Esophagus squamous epithelium (tissue), 5 donors: ENCODE measurements at regions not wholly inside any gene's neighbourhood (a gene's known extent, or its start where the extent isn't known, plus 50 kb on each side); places are given as distances from the start of the nearest gene placed in this dataset.

Experiments used
- DNase-seq: peaks from one replicate; lab custom pipeline; 2025; lab: John Stamatoyannopoulos, UW
- H3K27ac ChIP-seq, 4 donors: fragments of 200-600 bp; sonication (generic); one replicate each; pipeline ENCODE4 v1.5.1; 2016 to 2019; ENCODE audit warnings: mild to moderate bottlenecking in 1 of 4
- H3K27me3 ChIP-seq, 4 donors: fragments of 200-600 bp; sonication (generic); 1 replicate in 3 of 4; 2 replicates in 1 of 4; pipeline versions ENCODE4 v1.5.1 to v1.6.0; 2017 to 2021; ENCODE audit warnings: antibody characterized with exemption in 1 of 4
- H3K36me3 ChIP-seq, 3 donors: fragments of 200-600 bp; sonication (generic); one replicate each; pipeline ENCODE4 v1.5.1; 2016 to 2019
- H3K4me1 ChIP-seq, 3 donors: fragments of 200-600 bp; sonication (generic); one replicate each; pipeline ENCODE4 v1.5.1; 2017 to 2019
- H3K4me3 ChIP-seq, 4 donors: fragments of 200-600 bp; sonication (generic); 1 replicate in 3 of 4; 2 replicates in 1 of 4; pipeline ENCODE4 v1.5.1; 2016 to 2019; ENCODE audit warnings: mild to moderate bottlenecking in 2 of 4, moderate library complexity in 1 of 4
- H3K9me3 ChIP-seq, 3 donors: fragments of 200-600 bp; sonication (generic); one replicate each; pipeline ENCODE4 v1.5.1; 2016 to 2019
- POLR2A ChIP-seq, 4 donors: fragments of 450-650 bp; IDR thresholded peaks; one replicate each; pipeline ENCODE4 v1.6.1; 2017; ENCODE audit warnings: antibody characterized with exemption in 4 of 4, mild to moderate bottlenecking in 4 of 4, moderate library complexity in 3 of 4
- WGBS, 2 donors: methylation state at CpG; one replicate each; pipeline ENCODE4 v1.1.5; 2018; 5-methylcytosine and 5-hydroxymethylcytosine counted together
- intact Hi-C: fragments of 100-400 bp; cut with DNase I; formaldehyde crosslinking; loops from one replicate; pipeline ENCODE4 v1.15.0; 2022
- TF ChIP-seq, protein P1 (sequence below), 6 experiments: fragments of 450-650 bp in 4 of 6; fragments of 200-600 bp in 2 of 6; sonication (generic) in 2 of 6; IDR thresholded peaks; one replicate each; pipeline ENCODE4 v1.5.1; 2016 to 2019; ENCODE audit warnings: antibody characterized with exemption in 6 of 6, mild to moderate bottlenecking in 4 of 6, moderate library complexity in 4 of 6
- donor health status: DM: yes; HTN: yes; CAD: no.

GRCh38 chr2:211049321-211050018 is 493.1 kb downstream of the CPS1 start:
- Histone ChIP-seq H3K9me3 (no peaks in the 10 kb centered on the region), H3K27ac (no peak overlapping the region), H3K4me1 (no peaks in the 10 kb centered on the region), H3K27me3 (no peaks in the 10 kb centered on the region), H3K4me3 (no peak overlapping the region), H3K36me3 (no peaks in the 10 kb centered on the region)
- WGBS, 2 donors = 75 to 83% methylated on average over 4 of the region's 4 CpGs
- DNase-seq = no peak
- intact Hi-C loops = no loop called here
- no peak for TF ChIP-seq POLR2A (IDR thresholded peaks at IDR 0.05)
- TF ChIP-seq, protein P1, sequence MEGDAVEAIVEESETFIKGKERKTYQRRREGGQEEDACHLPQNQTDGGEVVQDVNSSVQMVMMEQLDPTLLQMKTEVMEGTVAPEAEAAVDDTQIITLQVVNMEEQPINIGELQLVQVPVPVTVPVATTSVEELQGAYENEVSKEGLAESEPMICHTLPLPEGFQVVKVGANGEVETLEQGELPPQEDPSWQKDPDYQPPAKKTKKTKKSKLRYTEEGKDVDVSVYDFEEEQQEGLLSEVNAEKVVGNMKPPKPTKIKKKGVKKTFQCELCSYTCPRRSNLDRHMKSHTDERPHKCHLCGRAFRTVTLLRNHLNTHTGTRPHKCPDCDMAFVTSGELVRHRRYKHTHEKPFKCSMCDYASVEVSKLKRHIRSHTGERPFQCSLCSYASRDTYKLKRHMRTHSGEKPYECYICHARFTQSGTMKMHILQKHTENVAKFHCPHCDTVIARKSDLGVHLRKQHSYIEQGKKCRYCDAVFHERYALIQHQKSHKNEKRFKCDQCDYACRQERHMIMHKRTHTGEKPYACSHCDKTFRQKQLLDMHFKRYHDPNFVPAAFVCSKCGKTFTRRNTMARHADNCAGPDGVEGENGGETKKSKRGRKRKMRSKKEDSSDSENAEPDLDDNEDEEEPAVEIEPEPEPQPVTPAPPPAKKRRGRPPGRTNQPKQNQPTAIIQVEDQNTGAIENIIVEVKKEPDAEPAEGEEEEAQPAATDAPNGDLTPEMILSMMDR (IDR thresholded peaks at IDR 0.05) = no peak

DNA sequence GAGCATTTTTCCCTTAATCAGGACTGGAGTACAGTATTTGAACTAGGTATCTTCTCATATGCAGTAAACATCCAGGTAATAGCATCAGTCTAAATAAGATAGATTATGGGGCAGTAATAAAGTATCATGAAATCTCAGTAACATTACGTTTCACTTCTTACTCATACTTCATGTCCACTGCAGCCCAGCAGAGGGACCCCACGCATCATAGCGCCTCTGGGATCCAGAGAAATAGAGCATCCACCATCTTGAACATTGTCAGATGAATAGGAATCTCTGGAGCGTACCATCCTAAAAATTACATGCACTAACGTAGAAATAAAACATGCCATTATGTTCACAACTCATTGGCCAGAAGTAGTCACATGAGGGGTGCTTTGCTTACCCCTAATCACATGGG is 499.0 kb downstream of the CPS1 start:
- Histone ChIP-seq H3K4me1 (no peaks in the 10 kb centered on the region), H3K4me3 (no peak overlapping the region), H3K27me3 (no peaks in the 10 kb centered on the region), H3K9me3 (no peaks in the 10 kb centered on the region), H3K36me3 (no peaks in the 10 kb centered on the region), H3K27ac (no peak overlapping the region)
- WGBS, 2 donors = 61 to 62% methylated on average over 5 of the region's 5 CpGs
- intact Hi-C loops = no loop called here
- TF ChIP-seq POLR2A (IDR thresholded peaks at IDR 0.05) = no peak
- TF ChIP-seq, protein P1 (IDR thresholded peaks at IDR 0.05) = no peak
- no peak for DNase-seq

DNA sequence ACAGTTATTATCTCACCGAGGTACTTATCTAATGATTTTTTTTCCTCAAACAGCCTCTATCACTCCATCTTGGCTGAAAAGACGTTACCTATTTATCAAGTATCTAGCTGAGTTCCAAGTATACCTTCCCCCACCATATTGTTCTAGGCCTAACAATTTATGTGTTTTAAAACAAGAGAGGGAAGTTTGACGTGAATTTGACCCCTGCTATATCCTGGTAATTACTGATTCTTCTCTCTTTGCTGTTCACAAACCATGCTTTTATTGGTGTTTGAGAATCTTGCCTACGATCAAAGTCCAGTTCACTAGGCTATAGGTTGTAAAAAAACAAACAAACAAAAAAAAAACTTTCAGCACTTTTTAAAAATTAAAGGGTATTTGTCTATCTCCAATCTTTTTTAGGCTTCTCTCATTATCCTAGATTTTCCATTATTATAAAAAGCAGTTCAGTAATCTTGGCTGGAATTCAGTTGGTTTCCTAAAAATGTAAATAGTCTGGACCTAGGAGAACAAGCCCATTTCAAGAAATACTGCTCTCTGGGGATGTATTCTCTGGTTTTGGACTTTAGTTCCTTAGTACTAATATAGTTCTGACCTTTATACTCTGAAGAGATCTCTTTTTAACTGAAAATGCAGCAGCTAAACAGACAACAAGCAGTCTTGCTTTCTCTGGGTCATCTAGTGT is 505.4 kb downstream of the CPS1 start:
- TF ChIP-seq, protein P1 (IDR thresholded peaks at IDR 0.05) = no peak
- no peak for TF ChIP-seq POLR2A (IDR thresholded peaks at IDR 0.05)
- Histone ChIP-seq H3K9me3 (no peaks in the 10 kb centered on the region), H3K27me3 (no peaks in the 10 kb centered on the region), H3K4me3 (no peak overlapping the region), H3K36me3 (no peaks in the 10 kb centered on the region), H3K4me1 (no peaks in the 10 kb centered on the region), H3K27ac (no peak overlapping the region)
- DNase-seq = no peak
- WGBS, 2 donors = 36 to 44% methylated on average over 4 of the region's 4 CpGs
- intact Hi-C loops = no loop called here

- Histone ChIP-seq H3K27ac (no peak overlapping the region), H3K4me1 (no peaks in the 10 kb centered on the region), H3K27me3 (no peaks in the 10 kb centered on the region), H3K36me3 (no peaks in the 10 kb centered on the region), H3K4me3 (no peak overlapping the region), H3K9me3 (no peaks in the 10 kb centered on the region)
- intact Hi-C loops = no loop called here
- no peak for DNase-seq
- TF ChIP-seq, protein P1 (IDR thresholded peaks at IDR 0.05) = no peak
- TF ChIP-seq POLR2A (IDR thresholded peaks at IDR 0.05) = no peak
- 61 to 87% methylated on average over 5 of the region's 5 CpGs for WGBS, 2 donors
These were observed 505.9 kb downstream of the CPS1 start for GRCh38 chr2:211062297-211062612.

DNA sequence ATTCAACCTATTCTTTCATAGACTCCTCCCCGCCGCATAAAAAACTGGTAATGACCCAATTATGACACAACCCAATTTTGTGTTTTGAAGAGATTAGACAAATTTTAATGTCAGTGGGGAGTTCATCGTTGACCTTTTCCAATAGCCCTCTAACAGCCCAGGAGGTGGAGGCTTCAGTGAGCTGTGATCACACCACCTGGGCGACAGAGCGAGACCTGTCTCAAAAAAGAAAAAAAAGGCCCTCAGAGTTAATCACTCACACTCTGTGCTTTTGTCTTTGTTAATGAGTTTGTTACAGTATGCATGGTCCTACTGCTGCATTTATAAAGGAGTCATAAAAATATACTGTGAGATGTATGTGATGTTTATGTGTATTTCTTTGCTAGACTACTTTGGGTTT is 510.6 kb downstream of the CPS1 start:
- Histone ChIP-seq H3K27ac (no peak overlapping the region), H3K9me3 (no peaks in the 10 kb centered on the region), H3K36me3 (no peaks in the 10 kb centered on the region), H3K4me3 (no peak overlapping the region), H3K27me3 (no peaks in the 10 kb centered on the region), H3K4me1 (no peaks in the 10 kb centered on the region)
- 86 to 89% methylated on average over 5 of the region's 5 CpGs for WGBS, 2 donors
- intact Hi-C loops = no loop called here
- DNase-seq = no peak
- no peak for TF ChIP-seq POLR2A (IDR thresholded peaks at IDR 0.05)
- TF ChIP-seq, protein P1 (IDR thresholded peaks at IDR 0.05) = no peak
